Astrocyte (in vitro differentiated cells and primary cell): ENCODE measurements at regions not wholly inside any gene's neighbourhood (a gene's known extent, or its start where the extent isn't known, plus 50 kb on each side); places are given as distances from the start of the nearest gene placed in this dataset.

Source experiments
- DNase-seq: peaks from one replicate; pipeline ENCODE4 v3.0.0-alpha.2; 2010; ENCODE audit warnings: low read depth
- FAIRE-seq: peaks from 2 replicates; lab custom pipeline; 2011; peaks lifted over from hg19 to GRCh38; lab: Jason Lieb, UNC
- H2AFZ ChIP-seq: 2 replicates; pipeline ENCODE4 v1.6.0; 2012; ENCODE audit warnings: low read depth, low read length, inconsistent platforms
- H3K27ac ChIP-seq: 2 replicates; pipeline ENCODE4 v1.5.1; 2011; ENCODE audit warnings: low read depth, low read length, inconsistent platforms
- H3K27me3 ChIP-seq: 2 replicates; pipeline ENCODE4 v1.6.0; 2011; ENCODE audit warnings: low read length, inconsistent platforms; ENCODE audit not compliant: insufficient read depth
- H3K36me3 ChIP-seq: 2 replicates; pipeline ENCODE4 v1.5.1; 2011; ENCODE audit warnings: low read length, inconsistent platforms; ENCODE audit not compliant: insufficient read depth
- H3K4me1 ChIP-seq: 2 replicates; pipeline ENCODE4 v1.5.1; 2011; ENCODE audit warnings: low read length, inconsistent platforms; ENCODE audit not compliant: insufficient read depth
- H3K4me2 ChIP-seq: 2 replicates; pipeline ENCODE4 v1.6.0; 2012; ENCODE audit warnings: low read length, inconsistent platforms
- H3K4me3 ChIP-seq: 2 replicates; pipeline ENCODE4 v1.5.1; 2011; ENCODE audit warnings: low read depth, mild to moderate bottlenecking, low read length, inconsistent platforms; ENCODE audit not compliant: insufficient read depth
- H3K79me2 ChIP-seq: 2 replicates; pipeline ENCODE4 v1.6.0; 2012; ENCODE audit warnings: mild to moderate bottlenecking, low read length, inconsistent platforms; ENCODE audit not compliant: insufficient read depth
- H3K9ac ChIP-seq: 2 replicates; pipeline ENCODE4 v1.6.0; 2012; ENCODE audit warnings: mild to moderate bottlenecking, low read length, inconsistent platforms
- H3K9me3 ChIP-seq: 2 replicates; pipeline ENCODE4 v1.5.1; 2012; ENCODE audit warnings: low read depth, mild to moderate bottlenecking, low read length, inconsistent platforms; ENCODE audit not compliant: insufficient read depth
- H4K20me1 ChIP-seq: 2 replicates; pipeline ENCODE4 v1.6.0; 2012; ENCODE audit warnings: low read length, inconsistent platforms; ENCODE audit not compliant: insufficient read depth
- H3K27ac Mint-ChIP-seq: one replicate; pipeline ENCODE4 v1.8.0; 2021; ENCODE audit warnings: mild to moderate bottlenecking, mixed read lengths; ENCODE audit not compliant: unreplicated experiment
- H3K27me3 Mint-ChIP-seq: one replicate; pipeline ENCODE4 v1.8.0; 2021; ENCODE audit warnings: low read depth, mixed read lengths; ENCODE audit not compliant: unreplicated experiment
- H3K36me3 Mint-ChIP-seq: one replicate; pipeline ENCODE4 v1.8.0; 2021; ENCODE audit warnings: low read depth, mixed read lengths; ENCODE audit not compliant: unreplicated experiment
- H3K4me1 Mint-ChIP-seq: one replicate; pipeline ENCODE4 v1.8.0; 2021; ENCODE audit warnings: low read depth, mixed read lengths; ENCODE audit not compliant: unreplicated experiment
- H3K4me3 Mint-ChIP-seq: one replicate; pipeline ENCODE4 v1.8.0; 2021; ENCODE audit warnings: mild to moderate bottlenecking, moderate library complexity, mixed read lengths; ENCODE audit not compliant: unreplicated experiment
- H3K9me3 Mint-ChIP-seq: one replicate; pipeline ENCODE4 v1.8.0; 2021; ENCODE audit warnings: mild to moderate bottlenecking, mixed read lengths; ENCODE audit not compliant: unreplicated experiment
- CTCF ChIP-seq: IDR thresholded peaks from 2 replicates; pipeline ENCODE4 v1.5.1; 2011; ENCODE audit warnings: low read depth, mild to moderate bottlenecking, inconsistent platforms, low read length, moderate library complexity; ENCODE audit not compliant: insufficient read depth
- EZH2 ChIP-seq: IDR thresholded peaks from 2 replicates; pipeline ENCODE4 v1.6.1; 2012; ENCODE audit warnings: mild to moderate bottlenecking, low read length, inconsistent platforms; ENCODE audit not compliant: insufficient read depth

GRCh38 chr17:14731591-14731990, 430.7 kb downstream of the HS3ST3B1 start:
- Histone ChIP-seq H3K79me2 (no peaks in the 10 kb centered on the region), H3K36me3 (no peaks in the 10 kb centered on the region), H3K9me3 (no peaks in the 10 kb centered on the region), H3K27me3 (no peaks in the 10 kb centered on the region), H2AFZ (no peak overlapping the region), H4K20me1 (no peaks in the 10 kb centered on the region), H3K4me2 (no peak overlapping the region), H3K27ac (no peak overlapping the region), H3K4me3 (no peak overlapping the region), H3K4me1 (no peaks in the 10 kb centered on the region), H3K9ac (no peak overlapping the region)
- TF ChIP-seq CTCF (no peak), EZH2 (no peak)
- H3K36me3 Mint-ChIP-seq: no peaks in the 10 kb centered on the region
- DNase-seq: no peak
- H3K9me3 Mint-ChIP-seq: peaks cover 5% of the 10 kb centered on the region
- H3K4me1 Mint-ChIP-seq: peaks cover 7% of the 10 kb centered on the region
- H3K4me3 Mint-ChIP-seq: no peak overlapping the region
- H3K27ac Mint-ChIP-seq: no peak overlapping the region
- no peak for FAIRE-seq
- H3K27me3 Mint-ChIP-seq: peaks cover 3% of the 10 kb centered on the region

GRCh38 chr17:14730821-14731220, 429.9 kb downstream of the HS3ST3B1 start:
- Mint-ChIP-seq H3K27ac (no peak overlapping the region), H3K9me3 (peaks cover 5% of the 10 kb centered on the region), H3K27me3 (peaks cover 3% of the 10 kb centered on the region), H3K4me3 (no peak overlapping the region), H3K4me1 (peaks cover 7% of the 10 kb centered on the region), H3K36me3 (no peaks in the 10 kb centered on the region)
- FAIRE-seq (peak; percentile 34), DNase-seq (no peak)
- no peak overlapping the region for H2AFZ ChIP-seq
- no peaks in the 10 kb centered on the region for H3K9me3 ChIP-seq
- H3K4me2 ChIP-seq: no peak overlapping the region
- H3K27me3 ChIP-seq: no peaks in the 10 kb centered on the region
- no peak for TF ChIP-seq EZH2
- no peak for TF ChIP-seq CTCF
- H4K20me1 ChIP-seq: no peaks in the 10 kb centered on the region
- no peak overlapping the region for H3K9ac ChIP-seq
- H3K79me2 ChIP-seq: no peaks in the 10 kb centered on the region
- H3K4me1 ChIP-seq: no peaks in the 10 kb centered on the region
- no peaks in the 10 kb centered on the region for H3K36me3 ChIP-seq
- H3K27ac ChIP-seq: no peak overlapping the region
- no peak overlapping the region for H3K4me3 ChIP-seq

- no peak overlapping the region for H3K4me2 ChIP-seq
- H3K4me3 ChIP-seq: no peak overlapping the region
- no peaks in the 10 kb centered on the region for H4K20me1 ChIP-seq
- H3K36me3 ChIP-seq: no peaks in the 10 kb centered on the region
- H3K27ac ChIP-seq: no peak overlapping the region
- DNase-seq: no peak
- Mint-ChIP-seq H3K36me3 (no peaks in the 10 kb centered on the region), H3K27me3 (peaks cover 3% of the 10 kb centered on the region), H3K27ac (no peak overlapping the region), H3K9me3 (peaks cover 4% of the 10 kb centered on the region), H3K4me3 (no peak overlapping the region), H3K4me1 (no peaks in the 10 kb centered on the region)
- no peak overlapping the region for H3K9ac ChIP-seq
- no peaks in the 10 kb centered on the region for H3K4me1 ChIP-seq
- FAIRE-seq: no peak
- no peak overlapping the region for H2AFZ ChIP-seq
- H3K79me2 ChIP-seq: no peaks in the 10 kb centered on the region
- no peaks in the 10 kb centered on the region for H3K9me3 ChIP-seq
- H3K27me3 ChIP-seq: peaks cover 2% of the 10 kb centered on the region
- no peak for TF ChIP-seq CTCF
These were observed 424.8 kb downstream of the HS3ST3B1 start for GRCh38 chr17:14725729-14726128.
